ENCODE measurements at regions not wholly inside any gene's neighbourhood (a gene's known extent, or its start where the extent isn't known, plus 50 kb on each side); places are given as distances from the start of the nearest gene placed in this dataset.

DNA sequence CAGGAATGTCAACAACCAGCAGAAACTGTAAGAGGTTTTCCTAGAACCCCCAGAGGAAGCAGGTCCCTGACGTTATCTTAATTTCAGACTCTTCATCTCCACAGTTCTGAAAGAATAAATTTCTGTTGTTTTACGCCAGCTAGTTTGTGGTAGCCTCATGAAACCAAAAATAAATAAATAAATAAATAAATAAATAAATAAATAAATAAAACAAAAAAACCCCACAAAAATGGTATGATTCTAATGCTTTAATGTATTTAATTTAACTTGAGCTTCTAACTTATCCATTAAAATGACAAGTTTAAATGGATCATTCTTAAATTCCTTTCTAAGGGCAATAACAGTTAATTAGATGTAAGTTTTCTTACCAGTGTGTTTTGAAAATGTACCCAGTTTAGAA lies 293.8 kb upstream of the ADAMTS5 start:
- Histone ChIP-seq H3K27ac (ENCODE audit: low read length in 2 of 2) (no peak overlapping the region), H3K9ac (ENCODE audit: low read length) (no peak overlapping the region), H3K4me2 (replicated peaks; ENCODE audit: low read depth, low read length, poor library complexity, severe bottlenecking) (no peak overlapping the region), H3K27me3 (replicated peaks in 1 of 4; ENCODE audit: control extremely low read depth in 1 of 4, control insufficient read depth in 3 of 4, insufficient read depth in 4 of 4, low read length in 3 of 4) (no peaks in the 10 kb centered on the region), H3K4me3 (ENCODE audit: control extremely low read depth in 1 of 5, extremely low read depth in 1 of 5, insufficient read depth in 1 of 5, low read depth in 2 of 5, low read length in 4 of 5) (no peak overlapping the region), H3K36me3 (replicated peaks in 1 of 2; ENCODE audit: control extremely low read depth in 1 of 2, control insufficient read depth in 1 of 2, extremely low read depth in 1 of 2, insufficient read depth in 2 of 2, low read length in 1 of 2) (no peaks in the 10 kb centered on the region), H3K79me2 (ENCODE audit: control insufficient read depth, insufficient read depth, low read length) (no peaks in the 10 kb centered on the region), H3K9me3 (ENCODE audit: control extremely low read depth in 1 of 3, control insufficient read depth in 2 of 3, insufficient read depth in 1 of 3, low read length in 2 of 3) (no peaks in the 10 kb centered on the region), H4K20me1 (ENCODE audit: control insufficient read depth, insufficient read depth, low read length, poor library complexity, severe bottlenecking) (no peaks in the 10 kb centered on the region), H2AFZ (ENCODE audit: insufficient read depth, low read depth, low read length, poor library complexity, severe bottlenecking) (no peak overlapping the region), H3K4me1 (ENCODE audit: control insufficient read depth in 2 of 2, insufficient read depth in 2 of 2, low read length in 2 of 2) (no peaks in the 10 kb centered on the region)
- ChIA-PET POLR2A (no interaction called here), CTCF (no interaction called here)
- Mint-ChIP-seq H3K4me1 (no peaks in the 10 kb centered on the region), H3K27ac (no peak overlapping the region), H3K4me3 (no peak overlapping the region), H3K27me3 (no peaks in the 10 kb centered on the region), H3K9me3 (ENCODE audit: insufficient read depth) (peaks cover 3% of the 10 kb centered on the region)
- DNase-seq, result no peak
- intact Hi-C loops (cut with micrococcal nuclease), result no loop called here
- ATAC-seq (ENCODE audit: low read depth), result no peak
- TF ChIP-seq EZH2 (IDR thresholded peaks at IDR 0.05; ENCODE audit: borderline replicate concordance, insufficient read depth, low read depth, low read length, poor library complexity, severe bottlenecking), result no peak
- TF ChIP-seq, protein P1, sequence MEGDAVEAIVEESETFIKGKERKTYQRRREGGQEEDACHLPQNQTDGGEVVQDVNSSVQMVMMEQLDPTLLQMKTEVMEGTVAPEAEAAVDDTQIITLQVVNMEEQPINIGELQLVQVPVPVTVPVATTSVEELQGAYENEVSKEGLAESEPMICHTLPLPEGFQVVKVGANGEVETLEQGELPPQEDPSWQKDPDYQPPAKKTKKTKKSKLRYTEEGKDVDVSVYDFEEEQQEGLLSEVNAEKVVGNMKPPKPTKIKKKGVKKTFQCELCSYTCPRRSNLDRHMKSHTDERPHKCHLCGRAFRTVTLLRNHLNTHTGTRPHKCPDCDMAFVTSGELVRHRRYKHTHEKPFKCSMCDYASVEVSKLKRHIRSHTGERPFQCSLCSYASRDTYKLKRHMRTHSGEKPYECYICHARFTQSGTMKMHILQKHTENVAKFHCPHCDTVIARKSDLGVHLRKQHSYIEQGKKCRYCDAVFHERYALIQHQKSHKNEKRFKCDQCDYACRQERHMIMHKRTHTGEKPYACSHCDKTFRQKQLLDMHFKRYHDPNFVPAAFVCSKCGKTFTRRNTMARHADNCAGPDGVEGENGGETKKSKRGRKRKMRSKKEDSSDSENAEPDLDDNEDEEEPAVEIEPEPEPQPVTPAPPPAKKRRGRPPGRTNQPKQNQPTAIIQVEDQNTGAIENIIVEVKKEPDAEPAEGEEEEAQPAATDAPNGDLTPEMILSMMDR (IDR thresholded peaks at IDR 0.05), result no peak
- WGBS (ENCODE audit: insufficient coverage), result no CpG with 5 or more reads among the region's 2 CpGs

DNA sequence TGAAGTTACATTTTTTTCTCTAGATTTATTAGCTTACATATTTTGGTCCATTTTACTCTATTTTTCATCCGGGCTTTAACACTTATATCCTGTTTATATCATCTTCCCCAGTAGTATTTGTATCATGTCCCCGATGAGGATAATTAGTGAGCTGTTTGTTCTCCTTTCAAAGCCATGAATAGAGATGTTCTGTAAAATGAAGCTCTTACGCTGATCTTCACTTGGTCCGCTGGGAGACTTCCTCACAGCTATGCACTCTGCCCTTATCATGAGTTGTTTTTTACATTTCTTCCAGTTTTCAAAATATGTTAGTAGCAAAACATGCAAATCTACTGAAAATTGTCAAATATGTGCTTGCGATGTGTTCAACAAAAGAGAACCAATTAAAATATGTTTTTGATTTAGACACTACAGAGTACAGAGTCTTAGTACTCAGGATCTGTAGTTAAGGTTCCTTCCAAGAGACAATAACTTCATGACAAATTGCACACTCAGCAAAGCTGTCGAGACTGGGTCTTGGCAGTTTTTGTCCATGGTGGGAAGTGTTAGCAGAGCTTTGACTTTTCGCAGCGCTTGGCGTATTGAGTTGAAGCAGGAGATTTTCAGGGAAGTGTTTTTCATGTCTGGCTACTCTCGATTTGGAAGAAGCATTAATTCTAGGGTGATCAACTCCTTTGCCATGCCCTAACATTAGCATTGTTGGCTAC lies 292.0 kb upstream of the ADAMTS5 start:
- ATAC-seq (ENCODE audit: low read depth), result no peak

More for the DNA sequence above, 292.0 kb upstream of the ADAMTS5 start:
- Mint-ChIP-seq H3K27ac (no peak overlapping the region), H3K27me3 (no peaks in the 10 kb centered on the region), H3K9me3 (ENCODE audit: insufficient read depth) (peaks cover 3% of the 10 kb centered on the region), H3K4me1 (no peaks in the 10 kb centered on the region), H3K4me3 (no peak overlapping the region)
- ChIA-PET POLR2A (no interaction called here), CTCF (no interaction called here)
- TF ChIP-seq, protein P1 (IDR thresholded peaks at IDR 0.05), result no peak
- no peak for TF ChIP-seq EZH2 (IDR thresholded peaks at IDR 0.05; ENCODE audit: borderline replicate concordance, insufficient read depth, low read depth, low read length, poor library complexity, severe bottlenecking)
- H3K9me3 ChIP-seq (ENCODE audit: control extremely low read depth in 1 of 3, control insufficient read depth in 2 of 3, insufficient read depth in 1 of 3, low read length in 2 of 3), result no peaks in the 10 kb centered on the region
- H3K4me2 ChIP-seq (replicated peaks; ENCODE audit: low read depth, low read length, poor library complexity, severe bottlenecking), result no peak overlapping the region
- H3K79me2 ChIP-seq (ENCODE audit: control insufficient read depth, insufficient read depth, low read length), result no peaks in the 10 kb centered on the region
- no peak overlapping the region for H3K9ac ChIP-seq (ENCODE audit: low read length)
- H3K27ac ChIP-seq (ENCODE audit: low read length in 2 of 2), result no peak overlapping the region
- no peak overlapping the region for H3K4me3 ChIP-seq (ENCODE audit: control extremely low read depth in 1 of 5, extremely low read depth in 1 of 5, insufficient read depth in 1 of 5, low read depth in 2 of 5, low read length in 4 of 5)
- H4K20me1 ChIP-seq (ENCODE audit: control insufficient read depth, insufficient read depth, low read length, poor library complexity, severe bottlenecking), result no peaks in the 10 kb centered on the region
- no peak overlapping the region for H2AFZ ChIP-seq (ENCODE audit: insufficient read depth, low read depth, low read length, poor library complexity, severe bottlenecking)
- no peaks in the 10 kb centered on the region for H3K36me3 ChIP-seq (replicated peaks in 1 of 2; ENCODE audit: control extremely low read depth in 1 of 2, control insufficient read depth in 1 of 2, extremely low read depth in 1 of 2, insufficient read depth in 2 of 2, low read length in 1 of 2)
- H3K27me3 ChIP-seq (replicated peaks in 1 of 4; ENCODE audit: control extremely low read depth in 1 of 4, control insufficient read depth in 3 of 4, insufficient read depth in 4 of 4, low read length in 3 of 4), result no peaks in the 10 kb centered on the region
- no CpG with 5 or more reads among the region's 10 CpGs for WGBS (ENCODE audit: insufficient coverage)
- intact Hi-C loops (cut with micrococcal nuclease), result no loop called here
- DNase-seq, result no peak
- no peaks in the 10 kb centered on the region for H3K4me1 ChIP-seq (ENCODE audit: control insufficient read depth in 2 of 2, insufficient read depth in 2 of 2, low read length in 2 of 2)
